HUES64 (cell line): ENCODE measurements at regions not wholly inside any gene's neighbourhood (a gene's known extent, or its start where the extent isn't known, plus 50 kb on each side); places are given as distances from the start of the nearest gene placed in this dataset.

Experiments used
- H3K27ac ChIP-seq: 2 replicates; pipeline ENCODE4 v1.7.0; 2013; ENCODE audit warnings: low read depth, low read length, inconsistent platforms
- H3K27me3 ChIP-seq: 2 replicates; pipeline ENCODE4 v1.6.1; 2013; ENCODE audit warnings: mild to moderate bottlenecking, low read length; ENCODE audit not compliant: insufficient read depth
- H3K36me3 ChIP-seq: 2 replicates; pipeline ENCODE4 v1.6.1; 2013; ENCODE audit warnings: mild to moderate bottlenecking, low read length; ENCODE audit not compliant: insufficient read depth
- H3K4me1 ChIP-seq: 2 replicates; pipeline ENCODE4 v1.6.1; 2013; ENCODE audit warnings: mild to moderate bottlenecking, low read length, moderate library complexity; ENCODE audit not compliant: insufficient read depth
- H3K4me3 ChIP-seq: 2 replicates; pipeline ENCODE4 v1.5.1; 2013; ENCODE audit warnings: mild to moderate bottlenecking, low read length, moderate library complexity
- H3K9ac ChIP-seq: 2 replicates; pipeline ENCODE4 v1.6.1; 2013; ENCODE audit warnings: mild to moderate bottlenecking, low read depth, low read length
- H3K9me3 ChIP-seq: 2 replicates; pipeline ENCODE4 v1.6.1; 2013; ENCODE audit warnings: low read depth, low read length; ENCODE audit not compliant: insufficient read depth
- WGBS: fragments of 150-250, 120-280 bp; methylation state at CpG from one replicate; pipeline ENCODE4 v1.1.7; 2013; ENCODE audit warnings: missing lambda C conversion rate; 5-methylcytosine and 5-hydroxymethylcytosine counted together

- peaks cover 8% of the 10 kb centered on the region; the same call in 1 of the 2 replicates for H3K9me3 ChIP-seq
- H3K27ac ChIP-seq: no peak overlapping the region
- no peak overlapping the region for H3K4me3 ChIP-seq
- 100% methylated on average over 2 of the region's 3 CpGs for WGBS
- no peaks in the 10 kb centered on the region for H3K27me3 ChIP-seq
- H3K36me3 ChIP-seq: no peaks in the 10 kb centered on the region
- H3K9ac ChIP-seq: no peak overlapping the region
- H3K4me1 ChIP-seq: 0 out of 2 replicates have a peak, but pooled peaks cover 3% of the 10 kb centered on the region
Observed at GRCh38 chr7:110187877-110188554, 902.9 kb upstream of the LRRN3 start.

DNA sequence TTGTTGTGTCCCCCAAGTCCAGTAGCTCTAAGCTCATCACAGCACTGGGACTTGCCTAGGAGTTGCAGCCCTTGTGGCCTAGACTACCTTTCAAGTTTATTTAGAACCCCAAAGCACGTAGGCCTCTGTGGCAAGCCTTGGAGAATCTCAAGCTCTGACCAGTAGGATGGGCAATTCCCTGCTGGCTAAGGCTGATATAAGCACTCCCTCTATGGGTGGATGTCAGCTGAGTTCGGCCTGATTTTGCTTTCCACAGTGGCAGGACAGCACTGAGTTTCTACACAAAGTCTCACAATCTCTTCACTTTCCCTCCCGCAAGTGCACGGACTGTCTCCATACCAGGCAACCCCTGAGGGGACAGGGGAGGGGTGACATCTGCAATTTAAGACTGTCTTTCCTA lies 886.4 kb upstream of the LRRN3 start:
- Histone ChIP-seq H3K27ac (no peak overlapping the region), H3K4me1 (no peaks in the 10 kb centered on the region), H3K4me3 (no peak overlapping the region), H3K27me3 (no peaks in the 10 kb centered on the region), H3K9me3 (no peaks in the 10 kb centered on the region), H3K36me3 (no peaks in the 10 kb centered on the region), H3K9ac (no peak overlapping the region)
- WGBS: 72% methylated on average over 4 of the region's 4 CpGs

DNA sequence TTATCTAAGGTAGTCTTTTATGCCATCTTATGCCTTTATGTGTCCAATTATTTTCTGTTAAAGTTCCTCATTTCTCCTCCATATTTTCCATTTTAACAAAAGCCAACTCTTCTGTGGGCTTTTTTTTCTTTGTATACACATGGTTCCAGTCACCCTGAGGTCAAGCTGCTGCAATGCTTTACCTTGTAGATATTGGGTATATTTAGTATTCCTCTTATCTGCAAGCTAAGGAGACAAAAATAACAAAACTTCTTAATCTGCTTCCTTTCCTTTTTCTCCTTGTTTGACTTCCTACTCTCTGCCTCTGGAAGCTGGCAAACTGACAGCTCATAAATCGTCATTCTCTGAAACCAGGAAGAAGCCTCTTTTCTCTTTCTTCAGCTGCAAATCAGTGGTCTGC lies 885.0 kb upstream of the LRRN3 start:
- WGBS: 92% methylated on average over 1 of the region's 1 CpG
- H3K9ac ChIP-seq: no peak overlapping the region
- no peaks in the 10 kb centered on the region for H3K9me3 ChIP-seq
- no peak overlapping the region for H3K27ac ChIP-seq
- H3K4me1 ChIP-seq: no peaks in the 10 kb centered on the region
- H3K27me3 ChIP-seq: no peaks in the 10 kb centered on the region
- H3K36me3 ChIP-seq: no peaks in the 10 kb centered on the region
- H3K4me3 ChIP-seq: no peak overlapping the region

GRCh38 chr7:110209884-110210283 lies 881.0 kb upstream of the LRRN3 start:
- Histone ChIP-seq H3K4me3 (no peak overlapping the region), H3K27me3 (no peaks in the 10 kb centered on the region), H3K36me3 (no peaks in the 10 kb centered on the region), H3K4me1 (no peaks in the 10 kb centered on the region), H3K27ac (no peak overlapping the region), H3K9me3 (peaks cover 2% of the 10 kb centered on the region; the same call in 1 of the 2 replicates), H3K9ac (no peak overlapping the region)
- WGBS: 100% methylated on average over 1 of the region's 1 CpG

DNA sequence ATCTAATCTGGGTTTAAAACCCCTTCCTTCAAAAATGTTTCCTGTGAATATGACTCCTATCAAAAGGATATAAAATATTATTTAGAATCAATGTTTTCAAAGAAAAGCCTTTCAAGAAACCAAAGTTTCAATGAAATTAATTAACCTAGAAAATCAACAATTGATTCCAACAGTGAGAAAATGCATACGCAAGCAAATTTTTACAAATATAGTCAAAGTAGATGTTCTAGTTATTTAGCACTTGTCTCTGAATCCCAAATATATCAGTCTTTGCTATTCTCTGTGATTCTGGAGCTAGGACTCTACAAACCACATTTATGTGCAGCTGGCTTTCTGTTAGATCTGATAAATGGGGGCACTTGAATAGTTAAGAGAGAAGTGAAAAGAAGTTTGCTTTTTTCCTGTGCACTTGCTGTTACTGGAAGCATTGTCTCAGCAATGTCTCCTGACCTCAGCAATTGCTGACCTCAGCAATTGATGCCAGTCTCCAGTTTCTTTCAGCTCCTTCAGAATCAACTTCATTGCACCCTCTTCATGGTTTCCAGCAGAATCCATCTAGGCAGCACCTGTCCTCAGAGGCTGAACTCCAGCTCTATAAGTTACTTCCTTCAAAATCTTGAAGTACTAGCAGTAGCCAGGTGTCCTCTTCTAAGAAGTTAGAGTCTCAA lies 879.9 kb upstream of the LRRN3 start:
- H3K9ac ChIP-seq: no peak overlapping the region
- H3K9me3 ChIP-seq: peaks cover 5% of the 10 kb centered on the region; the same call in 1 of the 2 replicates
- WGBS: 100% methylated on average over 1 of the region's 1 CpG
- no peaks in the 10 kb centered on the region for H3K36me3 ChIP-seq
- no peak overlapping the region for H3K27ac ChIP-seq
- no peaks in the 10 kb centered on the region for H3K4me1 ChIP-seq
- H3K4me3 ChIP-seq: no peak overlapping the region
- no peaks in the 10 kb centered on the region for H3K27me3 ChIP-seq

GRCh38 chr7:110224643-110225042 lies 866.3 kb upstream of the LRRN3 start:
- H3K9ac ChIP-seq: no peak overlapping the region
- H3K4me3 ChIP-seq: no peak overlapping the region
- no peaks in the 10 kb centered on the region for H3K4me1 ChIP-seq
- no peaks in the 10 kb centered on the region for H3K36me3 ChIP-seq
- H3K9me3 ChIP-seq: no peaks in the 10 kb centered on the region
- H3K27me3 ChIP-seq: no peaks in the 10 kb centered on the region
- no peak overlapping the region for H3K27ac ChIP-seq

- H3K9me3 ChIP-seq: no peaks in the 10 kb centered on the region
- no peak overlapping the region for H3K4me3 ChIP-seq
- no peak overlapping the region for H3K9ac ChIP-seq
- 100% methylated on average over 1 of the region's 1 CpG for WGBS
- no peaks in the 10 kb centered on the region for H3K27me3 ChIP-seq
- no peaks in the 10 kb centered on the region for H3K4me1 ChIP-seq
- H3K27ac ChIP-seq: no peak overlapping the region
- no peaks in the 10 kb centered on the region for H3K36me3 ChIP-seq
Observed at GRCh38 chr7:110246118-110246517, 844.8 kb upstream of the LRRN3 start.

GRCh38 chr7:110253093-110253492 lies 837.8 kb upstream of the LRRN3 start:
- no peaks in the 10 kb centered on the region for H3K9me3 ChIP-seq
- no peaks in the 10 kb centered on the region for H3K36me3 ChIP-seq
- no peak overlapping the region for H3K4me3 ChIP-seq
- 94% methylated on average over 4 of the region's 4 CpGs for WGBS
- H3K27ac ChIP-seq: no peak overlapping the region
- no peak overlapping the region for H3K9ac ChIP-seq
- H3K27me3 ChIP-seq: no peaks in the 10 kb centered on the region
- H3K4me1 ChIP-seq: no peaks in the 10 kb centered on the region

- no peak overlapping the region for H3K27ac ChIP-seq
- no peak overlapping the region for H3K4me3 ChIP-seq
- H3K4me1 ChIP-seq: no peaks in the 10 kb centered on the region
- no peak overlapping the region for H3K9ac ChIP-seq
- no peaks in the 10 kb centered on the region for H3K9me3 ChIP-seq
- no peaks in the 10 kb centered on the region for H3K27me3 ChIP-seq
- WGBS: 98% methylated on average over 3 of the region's 3 CpGs
- no peaks in the 10 kb centered on the region for H3K36me3 ChIP-seq
Observed at GRCh38 chr7:110257673-110258072, 833.3 kb upstream of the LRRN3 start.

- Histone ChIP-seq H3K9ac (no peak overlapping the region), H3K27ac (no peak overlapping the region), H3K4me3 (no peak overlapping the region), H3K4me1 (no peaks in the 10 kb centered on the region), H3K9me3 (no peaks in the 10 kb centered on the region), H3K27me3 (no peaks in the 10 kb centered on the region), H3K36me3 (no peaks in the 10 kb centered on the region)
- 100% methylated on average over 1 of the region's 2 CpGs for WGBS
Observed at GRCh38 chr7:110262251-110262650, 828.7 kb upstream of the LRRN3 start.

GRCh38 chr7:110264288-110264687 lies 826.6 kb upstream of the LRRN3 start:
- H3K27ac ChIP-seq: no peak overlapping the region
- 97% methylated on average over 4 of the region's 5 CpGs for WGBS

More at GRCh38 chr7:110264288-110264687, 826.6 kb upstream of the LRRN3 start:
- Histone ChIP-seq H3K4me3 (no peak overlapping the region), H3K36me3 (no peaks in the 10 kb centered on the region), H3K9ac (no peak overlapping the region), H3K4me1 (no peaks in the 10 kb centered on the region), H3K9me3 (no peaks in the 10 kb centered on the region), H3K27me3 (no peaks in the 10 kb centered on the region)
